GDM1 (cell line): ENCODE measurements at regions not wholly inside any gene's neighbourhood (a gene's known extent, or its start where the extent isn't known, plus 50 kb on each side); places are given as distances from the start of the nearest gene placed in this dataset.
A peak's percentile ranks its signal among the peaks of the same experiment; 100 is the strongest.

Source experiments
- DNase-seq: peaks from one replicate; lab custom pipeline; 2025; lab: John Stamatoyannopoulos, UW

DNA sequence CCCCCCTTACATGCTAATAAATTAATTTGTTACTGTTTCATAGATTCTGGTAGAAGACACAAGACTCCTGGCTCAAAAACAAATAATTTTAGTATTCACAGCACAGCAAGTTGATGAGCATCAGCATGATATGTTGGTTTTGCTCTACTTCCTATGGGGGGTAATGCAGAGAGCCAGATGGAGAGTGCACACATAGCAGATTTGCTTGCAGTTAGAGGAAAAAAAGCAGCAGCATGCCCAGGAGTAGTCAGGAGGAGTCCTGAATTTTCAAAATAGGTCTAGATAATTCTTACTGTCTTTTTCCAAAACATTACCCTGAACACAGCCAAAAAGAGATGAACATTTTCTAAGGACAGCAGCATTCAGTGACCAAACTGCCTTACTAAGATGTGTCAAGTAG is 261.3 kb downstream of the COX7C start:
- no peak for DNase-seq

- DNase-seq: no peak
Observed at GRCh38 chr5:86880344-86880743, 262.6 kb downstream of the COX7C start.

GRCh38 chr5:86880785-86881492 is 263.2 kb downstream of the COX7C start:
- peak; percentile 22 for DNase-seq

GRCh38 chr5:86881493-86882090 is 263.9 kb downstream of the COX7C start:
- no peak for DNase-seq

DNA sequence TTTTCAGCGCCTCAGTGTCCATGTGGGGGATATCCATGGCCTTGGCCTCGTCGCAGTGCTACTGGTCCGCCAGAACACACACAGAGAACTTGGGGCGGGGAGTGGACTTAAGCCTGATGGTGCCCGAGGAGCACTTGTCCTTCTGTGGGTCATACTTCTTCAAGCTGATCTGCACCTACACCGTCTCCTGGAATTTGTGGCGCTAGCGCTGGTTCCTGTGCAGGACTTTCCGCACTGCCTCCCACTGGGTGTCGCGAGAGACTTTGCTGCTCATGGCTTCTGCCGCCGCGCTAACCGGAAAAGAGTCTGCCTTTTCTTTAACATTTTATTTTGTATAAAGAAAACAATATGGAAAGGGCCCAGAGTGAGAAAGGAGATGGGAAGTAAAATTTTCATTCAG is 266.9 kb downstream of the COX7C start:
- no peak for DNase-seq

- no peak for DNase-seq
Observed at GRCh38 chr5:86885011-86885410, 267.3 kb downstream of the COX7C start.

GRCh38 chr5:86885489-86886230 is 267.9 kb downstream of the COX7C start:
- no peak for DNase-seq

GRCh38 chr5:86890375-86890774 is 272.6 kb downstream of the COX7C start:
- DNase-seq: no peak

- DNase-seq: no peak
Observed at GRCh38 chr5:86894056-86894455, 276.3 kb downstream of the COX7C start.

DNA sequence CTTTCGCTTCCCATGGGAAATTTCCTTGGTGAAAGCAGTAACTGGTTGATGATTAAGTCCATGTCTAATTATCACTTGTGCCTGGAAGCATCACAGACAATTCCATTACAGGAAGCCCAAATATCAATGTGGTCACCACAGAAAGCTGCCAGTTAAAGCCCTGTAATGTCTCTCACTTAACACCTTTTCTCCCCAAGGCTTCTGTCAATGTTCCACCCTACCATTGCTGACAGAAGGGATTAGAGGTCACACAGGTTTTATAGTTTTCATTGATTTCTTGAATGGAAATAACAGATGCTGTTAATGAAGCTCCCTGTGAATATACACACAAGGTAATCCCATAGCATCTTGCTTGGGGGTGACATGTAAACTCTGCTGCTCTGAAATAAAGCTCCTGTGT is 279.2 kb downstream of the COX7C start:
- no peak for DNase-seq

DNA sequence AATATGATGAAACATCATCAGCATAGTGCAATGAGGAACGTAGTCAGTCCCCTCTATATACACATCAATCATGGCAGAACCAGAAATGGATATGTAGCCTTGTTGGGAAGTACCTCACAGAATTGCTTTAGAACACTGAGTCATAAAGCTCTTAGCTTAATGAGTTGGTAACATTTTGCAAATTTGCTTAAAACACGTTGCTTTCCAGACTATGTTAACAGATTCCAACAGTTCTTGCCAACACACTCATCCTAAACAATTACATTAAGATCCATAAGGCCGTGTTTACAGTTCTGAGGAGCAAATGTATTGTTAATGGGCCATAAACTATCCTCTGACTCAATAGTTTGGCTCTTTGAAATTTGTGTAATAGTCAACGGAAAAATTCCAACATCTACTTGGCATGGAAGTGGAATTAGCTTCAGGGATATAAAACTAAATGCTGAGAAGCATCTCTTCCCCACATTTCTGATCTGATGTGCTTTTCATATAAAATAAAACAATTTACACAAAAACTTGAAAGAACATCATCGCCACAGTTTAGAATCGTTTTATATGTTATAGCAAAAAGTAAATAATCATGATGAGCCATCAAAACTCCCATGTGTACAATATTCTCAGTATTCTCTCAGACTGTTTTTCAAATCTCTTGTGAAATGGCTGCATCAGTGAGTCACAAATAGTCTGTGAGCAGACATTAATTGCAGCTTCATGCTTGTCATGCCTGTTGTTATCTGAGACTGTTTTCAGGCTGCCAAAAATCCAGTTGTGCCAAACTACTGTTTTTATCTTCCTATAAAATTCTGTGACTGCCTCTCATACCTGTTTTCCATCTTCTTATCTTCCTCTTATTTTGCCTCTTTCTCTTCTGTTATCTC is 291.9 kb downstream of the COX7C start:
- no peak for DNase-seq

GRCh38 chr5:86917117-86917579 is 299.4 kb downstream of the COX7C start:
- no peak for DNase-seq

- DNase-seq: no peak
Observed at GRCh38 chr5:86918246-86918645, 300.5 kb downstream of the COX7C start.

DNA sequence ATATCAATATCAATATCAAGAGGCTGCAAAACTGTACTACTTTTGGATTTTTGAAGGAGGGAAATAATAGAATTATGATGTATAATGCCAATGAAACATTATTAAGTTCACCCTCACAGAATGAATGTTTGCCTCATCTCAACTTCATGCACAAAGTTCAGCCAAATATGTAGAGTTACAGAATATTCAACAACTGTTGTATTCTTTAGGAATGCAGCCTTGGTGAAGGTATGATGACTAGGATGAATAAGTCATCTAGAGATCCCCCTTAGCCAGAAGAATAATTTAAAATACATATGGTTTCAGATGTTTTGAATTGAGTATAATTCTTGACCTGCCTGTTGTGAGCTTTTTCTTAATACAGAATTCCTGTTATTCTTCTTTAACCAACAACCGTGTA is 308.3 kb downstream of the COX7C start:
- no peak for DNase-seq

DNA sequence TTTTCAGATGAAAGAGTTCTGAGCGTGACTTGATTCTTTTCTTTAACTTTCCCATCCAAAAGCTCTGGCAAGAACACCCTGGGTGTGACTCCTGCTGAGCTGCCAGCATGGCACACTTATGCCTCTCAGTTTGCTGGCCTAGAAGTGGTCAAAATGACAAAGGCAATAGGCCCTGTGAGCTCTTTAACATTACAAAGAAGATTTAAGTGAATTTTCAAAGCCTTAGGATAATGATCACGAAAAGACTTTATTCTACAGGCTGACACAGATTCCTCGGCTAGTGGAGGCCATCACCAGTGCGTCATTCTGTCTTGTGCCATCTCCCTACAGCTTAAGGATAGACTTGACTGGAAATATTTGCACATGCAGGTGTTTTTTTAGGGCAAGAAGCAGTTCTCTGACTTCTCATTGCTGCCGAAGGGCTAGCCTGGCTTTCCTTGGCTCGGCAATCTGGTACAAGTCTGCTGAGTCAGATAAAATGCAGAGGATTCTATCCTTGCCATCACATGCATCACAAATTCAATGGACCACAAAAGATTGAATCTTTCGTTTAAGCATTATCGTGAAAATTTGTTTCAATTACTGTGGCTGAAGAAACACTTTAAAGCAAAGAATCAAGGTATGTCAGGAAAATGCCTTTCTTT is 311.5 kb downstream of the COX7C start:
- no peak for DNase-seq

- DNase-seq: no peak
Observed at GRCh38 chr5:86951761-86952160, 315.9 kb upstream of the RASA1 start.

DNA sequence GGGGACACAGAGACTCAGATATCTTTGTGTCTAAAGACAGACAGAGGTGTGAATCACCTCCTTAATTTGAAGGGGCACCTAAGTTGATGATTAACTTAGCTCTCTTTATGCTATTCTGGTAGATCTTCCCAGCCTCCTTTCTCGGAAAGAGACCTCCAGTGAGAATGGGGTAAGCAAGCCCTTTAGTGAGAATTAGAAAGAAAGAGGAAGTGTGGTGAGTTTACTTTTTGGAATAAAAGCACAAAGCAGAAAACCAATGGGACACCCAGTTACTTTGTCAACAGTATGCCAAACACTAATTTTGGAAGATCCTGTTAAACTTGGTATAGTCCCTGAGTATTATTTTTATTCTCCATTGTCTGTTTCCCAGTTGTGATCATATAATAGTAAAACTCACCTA is 302.8 kb upstream of the RASA1 start:
- no peak for DNase-seq

GRCh38 chr5:86968301-86968753 is 299.4 kb upstream of the RASA1 start:
- DNase-seq: no peak

DNA sequence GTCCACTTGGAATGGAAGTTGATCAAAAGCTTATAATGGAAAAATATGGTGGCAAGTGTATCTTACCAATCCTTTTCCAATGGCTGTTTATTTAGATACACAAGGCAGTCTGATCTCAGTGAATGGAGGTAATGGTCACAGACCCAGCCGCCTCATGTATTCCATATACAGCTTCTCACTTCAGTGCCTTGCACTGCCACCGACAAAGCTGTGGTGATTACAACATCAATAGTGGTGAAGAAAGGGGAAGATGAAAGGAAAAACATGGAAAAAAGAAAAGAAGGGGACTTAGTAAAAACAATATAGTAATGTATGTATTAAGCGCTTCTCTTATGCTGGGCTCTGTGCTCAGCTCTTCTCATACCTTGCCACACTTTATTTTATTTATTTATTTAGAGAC is 297.3 kb upstream of the RASA1 start:
- DNase-seq: no peak

DNA sequence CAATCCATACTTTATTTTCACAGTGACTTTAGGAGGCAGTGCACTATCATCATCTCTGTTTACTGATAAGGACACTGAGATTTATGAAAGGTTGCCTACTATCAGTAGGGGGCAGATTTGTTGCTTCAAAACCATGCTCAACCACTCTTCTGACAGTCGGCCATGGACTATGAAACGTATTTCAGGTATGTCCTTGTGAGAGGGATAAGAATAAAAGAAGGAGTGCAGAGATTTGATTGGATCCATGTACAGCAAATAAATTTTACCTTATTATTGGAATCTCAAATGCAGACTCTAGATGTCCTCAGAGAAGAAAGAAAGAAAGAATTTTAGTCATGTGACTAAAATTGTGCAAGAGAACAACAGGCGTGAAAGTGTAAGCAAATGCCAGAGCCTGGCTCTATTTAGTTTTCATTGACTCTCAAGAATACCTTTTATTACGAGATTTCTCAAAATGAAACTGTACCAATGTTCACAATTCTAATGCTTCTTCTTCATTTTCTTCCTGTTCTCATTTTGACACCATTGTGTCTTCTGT is 296.6 kb upstream of the RASA1 start:
- no peak for DNase-seq

DNA sequence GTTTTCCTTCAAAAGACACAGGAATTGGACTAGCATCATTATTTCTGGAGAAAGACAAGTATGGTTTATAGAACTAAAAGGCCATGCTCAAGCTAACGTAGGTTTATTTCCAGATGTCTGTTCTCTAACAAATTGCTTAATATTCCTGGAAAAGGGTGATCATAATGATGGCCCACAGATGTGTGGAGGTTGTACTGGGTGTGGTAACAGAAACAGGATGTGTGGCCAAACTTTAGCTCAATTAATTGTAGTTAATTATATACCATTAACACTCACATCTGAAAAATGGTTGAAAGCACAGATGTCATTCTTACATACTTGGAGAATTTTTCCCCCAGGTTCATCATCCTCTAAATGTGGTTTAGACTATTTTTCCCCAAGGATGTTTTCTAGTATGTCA is 292.7 kb upstream of the RASA1 start:
- no peak for DNase-seq
